ENCODE measurements at regions not wholly inside any gene's neighbourhood (a gene's known extent, or its start where the extent isn't known, plus 50 kb on each side); places are given as distances from the start of the nearest gene placed in this dataset.
"Not testable (repeated sequence)": the region's sequence is repeated elsewhere in the genome, so short reads cannot be mapped to it uniquely, and the experiment has no call there.

GRCh38 chr15:21284353-21284752, 155.9 kb downstream of the POTEB3 start:
- not testable (repeated sequence) for TF ChIP-seq CTCF (conservative IDR thresholded peaks at IDR 0.05); ZFX (IDR thresholded peaks at IDR 0.05)

Data from C4-2B (cell line).